ENCODE measurements at regions not wholly inside any gene's neighbourhood (a gene's known extent, or its start where the extent isn't known, plus 50 kb on each side); places are given as distances from the start of the nearest gene placed in this dataset.

DNA sequence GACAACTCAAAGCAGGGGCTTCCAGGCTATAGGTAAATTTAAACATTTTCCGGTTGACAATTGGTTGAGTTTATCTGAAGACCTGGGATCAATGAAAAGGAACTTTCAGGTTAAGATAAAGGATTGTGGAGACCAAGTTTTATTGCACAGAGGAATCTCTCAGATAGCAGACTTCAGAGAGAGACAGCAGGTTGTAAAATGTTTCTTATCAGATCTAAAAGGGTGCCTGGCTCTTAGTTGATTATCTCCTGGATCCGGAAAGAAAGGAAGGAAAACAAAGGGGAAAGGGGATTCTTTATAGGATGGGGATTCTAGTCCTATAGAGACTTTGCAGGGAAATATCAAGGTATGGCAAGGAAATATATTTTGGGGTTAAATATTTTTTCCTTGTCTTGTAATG is 951.3 kb upstream of the SEMA6D start:
- Mint-ChIP-seq H3K27me3 (no peaks in the 10 kb centered on the region), H3K9me3 (peaks cover 18 to 34% (median 21%) of the 10 kb centered on the region in 5 donors), H3K4me1 (no peaks in the 10 kb centered on the region), H3K36me3 (no peaks in the 10 kb centered on the region), H3K27ac (peak overlapping the region in 1 of 8 donors; percentile 76), H3K4me3 (no peak overlapping the region)
- DNase-seq: no peak
- POLR2A ChIA-PET: no interaction called here
- Histone ChIP-seq H3K27me3 (ENCODE audit: insufficient read depth, low read length, poor library complexity, severe bottlenecking) (no peaks in the 10 kb centered on the region), H3K4me3 (ENCODE audit: low read length) (no peak overlapping the region), H3K4me1 (ENCODE audit: insufficient read depth, low read length) (no peaks in the 10 kb centered on the region), H3K36me3 (ENCODE audit: insufficient read depth, low read length) (no peaks in the 10 kb centered on the region), H3K9me3 (ENCODE audit: low read length) (no peaks in the 10 kb centered on the region), H3K27ac (ENCODE audit: low read depth, low read length) (no peak overlapping the region)
- CTCF ChIA-PET: no interaction called here

DNA sequence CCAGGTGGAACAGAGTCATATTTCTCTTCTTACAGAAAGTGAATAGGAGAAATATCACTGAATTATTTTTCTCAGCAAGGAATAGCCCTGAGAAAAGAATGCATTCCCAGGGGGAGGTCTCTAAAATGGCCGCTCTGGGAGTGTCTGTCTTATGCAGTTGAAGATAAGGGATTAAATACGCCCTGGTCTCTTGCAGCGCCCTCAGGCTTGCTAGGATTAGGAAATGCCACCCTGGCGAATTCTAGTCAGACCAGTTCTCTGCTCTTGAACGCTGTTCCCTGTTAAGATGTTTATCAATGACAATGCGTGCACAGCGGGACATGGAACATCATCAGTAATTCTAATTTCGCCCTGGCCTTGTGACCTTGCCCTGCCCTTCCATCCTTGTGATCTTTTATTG is 949.0 kb upstream of the SEMA6D start:
- Histone ChIP-seq H3K36me3 (ENCODE audit: insufficient read depth, low read length) (no peaks in the 10 kb centered on the region), H3K27me3 (ENCODE audit: insufficient read depth, low read length, poor library complexity, severe bottlenecking) (no peaks in the 10 kb centered on the region), H3K4me1 (ENCODE audit: insufficient read depth, low read length) (no peaks in the 10 kb centered on the region), H3K27ac (ENCODE audit: low read depth, low read length) (no peak overlapping the region), H3K9me3 (ENCODE audit: low read length) (no peaks in the 10 kb centered on the region), H3K4me3 (ENCODE audit: low read length) (no peak overlapping the region)
- no peak for DNase-seq
- ChIA-PET CTCF (no interaction called here), POLR2A (no interaction called here)
- Mint-ChIP-seq H3K27me3 (no peaks in the 10 kb centered on the region), H3K36me3 (no peaks in the 10 kb centered on the region), H3K9me3 (peaks cover 20 to 39% (median 23%) of the 10 kb centered on the region in 5 donors), H3K4me1 (no peaks in the 10 kb centered on the region), H3K27ac (no peak overlapping the region), H3K4me3 (no peak overlapping the region)

DNA sequence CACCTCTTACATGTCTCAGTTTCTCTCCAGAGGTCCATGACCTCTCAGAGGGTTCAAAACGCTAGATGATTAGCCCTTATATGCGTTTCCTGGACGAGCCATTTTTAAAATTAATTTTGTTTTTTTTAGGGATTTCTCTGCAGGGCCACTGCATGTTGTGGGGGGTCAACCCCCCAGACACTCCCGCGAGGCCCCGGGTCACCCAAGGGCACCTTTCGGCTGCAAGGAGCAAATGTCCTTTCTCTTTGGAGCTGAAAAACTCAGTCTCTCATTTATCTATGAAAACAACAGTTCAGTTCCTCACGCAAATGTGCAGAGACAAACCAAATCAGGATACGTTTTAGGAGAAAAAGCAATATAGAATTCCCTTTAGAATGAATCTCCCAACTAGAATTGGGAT is 944.3 kb upstream of the SEMA6D start:
- no peak overlapping the region for H3K4me3 Mint-ChIP-seq
- H3K36me3 Mint-ChIP-seq: no peaks in the 10 kb centered on the region
- H3K27me3 ChIP-seq (ENCODE audit: insufficient read depth, low read length, poor library complexity, severe bottlenecking): no peaks in the 10 kb centered on the region
- no peaks in the 10 kb centered on the region for H3K4me1 Mint-ChIP-seq
- H3K4me3 ChIP-seq (ENCODE audit: low read length): no peak overlapping the region
- H3K27ac Mint-ChIP-seq: no peak overlapping the region
- DNase-seq: no peak
- peaks cover 0 to 3% of the 10 kb centered on the region in 2 donors for H3K27me3 Mint-ChIP-seq
- ChIA-PET POLR2A (no interaction called here), CTCF (no interaction called here)
- no peaks in the 10 kb centered on the region for H3K4me1 ChIP-seq (ENCODE audit: insufficient read depth, low read length)
- H3K27ac ChIP-seq (ENCODE audit: low read depth, low read length): no peak overlapping the region
- no peaks in the 10 kb centered on the region for H3K36me3 ChIP-seq (ENCODE audit: insufficient read depth, low read length)
- no peaks in the 10 kb centered on the region for H3K9me3 ChIP-seq (ENCODE audit: low read length)
- H3K9me3 Mint-ChIP-seq: peaks cover 11 to 43% (median 24%) of the 10 kb centered on the region in 5 donors

- H3K27ac ChIP-seq (ENCODE audit: low read depth, low read length): no peak overlapping the region
- Mint-ChIP-seq H3K36me3 (peaks cover 0 to 1% (median 0%) of the 10 kb centered on the region in 3 donors), H3K27me3 (no peaks in the 10 kb centered on the region), H3K9me3 (peaks cover 8 to 32% (median 19%) of the 10 kb centered on the region in 5 donors), H3K27ac (no peak overlapping the region), H3K4me3 (no peak overlapping the region), H3K4me1 (no peaks in the 10 kb centered on the region)
- H3K27me3 ChIP-seq (ENCODE audit: insufficient read depth, low read length, poor library complexity, severe bottlenecking): no peaks in the 10 kb centered on the region
- ChIA-PET CTCF (no interaction called here), POLR2A (no interaction called here)
- no peaks in the 10 kb centered on the region for H3K4me1 ChIP-seq (ENCODE audit: insufficient read depth, low read length)
- no peaks in the 10 kb centered on the region for H3K36me3 ChIP-seq (ENCODE audit: insufficient read depth, low read length)
- no peak overlapping the region for H3K4me3 ChIP-seq (ENCODE audit: low read length)
- DNase-seq: no peak
- H3K9me3 ChIP-seq (ENCODE audit: low read length): no peaks in the 10 kb centered on the region
Measured at GRCh38 chr15:46778876-46779275, 938.4 kb upstream of the SEMA6D start.

DNA sequence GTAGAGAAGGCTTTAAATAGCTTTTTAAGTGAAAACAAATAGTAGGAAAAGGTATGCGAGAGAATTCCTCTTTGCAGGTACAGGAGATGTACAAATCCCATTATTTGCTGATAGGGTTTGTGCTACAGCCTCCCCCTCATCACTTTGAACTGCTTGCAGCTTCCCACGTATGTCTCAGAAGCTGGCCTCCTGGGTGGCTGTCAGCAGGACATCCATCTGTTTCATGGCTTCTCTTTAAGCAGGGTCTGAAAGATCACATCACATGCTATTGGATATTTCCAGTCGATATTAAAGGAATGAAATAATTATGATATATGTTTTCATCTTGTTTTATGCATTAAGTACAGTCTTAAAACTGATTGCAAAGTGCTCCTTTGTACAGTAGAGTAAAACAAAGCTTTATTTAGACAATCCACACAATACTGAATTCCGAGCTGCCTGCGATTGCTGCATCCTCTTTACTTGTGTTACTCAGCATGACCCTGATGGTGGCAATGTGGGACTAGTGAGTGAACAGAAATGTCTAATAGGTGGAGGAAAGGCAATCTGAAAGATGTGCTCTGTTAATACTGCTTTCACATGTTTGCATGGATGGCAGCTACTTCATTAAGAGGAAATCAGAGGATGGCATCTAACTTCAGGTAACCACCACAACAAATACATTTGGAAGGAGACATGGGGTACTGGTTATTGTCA is 930.6 kb upstream of the SEMA6D start:
- ChIA-PET CTCF (no interaction called here), POLR2A (no interaction called here)
- Mint-ChIP-seq H3K4me1 (no peaks in the 10 kb centered on the region), H3K4me3 (no peak overlapping the region), H3K27me3 (no peaks in the 10 kb centered on the region), H3K27ac (no peak overlapping the region), H3K36me3 (no peaks in the 10 kb centered on the region), H3K9me3 (peaks cover 4 to 32% (median 9%) of the 10 kb centered on the region in 5 donors)
- Histone ChIP-seq H3K36me3 (ENCODE audit: insufficient read depth, low read length) (no peaks in the 10 kb centered on the region), H3K27ac (ENCODE audit: low read depth, low read length) (no peak overlapping the region), H3K27me3 (ENCODE audit: insufficient read depth, low read length, poor library complexity, severe bottlenecking) (no peaks in the 10 kb centered on the region), H3K9me3 (ENCODE audit: low read length) (no peaks in the 10 kb centered on the region), H3K4me1 (ENCODE audit: insufficient read depth, low read length) (no peaks in the 10 kb centered on the region), H3K4me3 (ENCODE audit: low read length) (no peak overlapping the region)
- no peak for DNase-seq

DNA sequence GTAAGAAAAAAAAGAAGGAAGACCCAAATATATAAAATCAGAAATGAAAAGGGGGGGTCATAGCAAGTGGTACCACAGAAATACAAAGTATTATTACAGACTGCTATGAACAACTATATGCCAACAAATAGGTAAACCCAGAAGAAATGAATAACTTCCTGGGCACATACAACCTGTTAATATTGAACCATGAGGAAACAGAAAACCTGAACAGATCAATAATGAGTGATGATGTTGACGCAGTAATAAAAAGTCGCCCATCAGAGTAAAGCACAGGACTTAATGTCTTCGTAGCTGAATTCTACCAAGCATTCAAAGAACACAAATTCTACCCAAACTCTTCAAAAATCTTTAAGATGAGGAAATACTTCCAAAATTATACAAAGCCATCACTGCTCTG is 921.6 kb upstream of the SEMA6D start:
- H3K27me3 ChIP-seq (ENCODE audit: insufficient read depth, low read length, poor library complexity, severe bottlenecking): no peaks in the 10 kb centered on the region
- Mint-ChIP-seq H3K36me3 (peaks cover 0 to 2% (median 0%) of the 10 kb centered on the region in 3 donors), H3K4me1 (no peaks in the 10 kb centered on the region), H3K27ac (no peak overlapping the region), H3K9me3 (peaks cover 7 to 31% (median 12%) of the 10 kb centered on the region in 5 donors), H3K27me3 (peaks cover 0 to 1% of the 10 kb centered on the region in 2 donors), H3K4me3 (no peak overlapping the region)
- no peak for DNase-seq
- ChIA-PET POLR2A (no interaction called here), CTCF (no interaction called here)
- no peaks in the 10 kb centered on the region for H3K36me3 ChIP-seq (ENCODE audit: insufficient read depth, low read length)
- no peak overlapping the region for H3K4me3 ChIP-seq (ENCODE audit: low read length)
- no peak overlapping the region for H3K27ac ChIP-seq (ENCODE audit: low read depth, low read length)
- no peaks in the 10 kb centered on the region for H3K9me3 ChIP-seq (ENCODE audit: low read length)
- no peaks in the 10 kb centered on the region for H3K4me1 ChIP-seq (ENCODE audit: insufficient read depth, low read length)

- Histone ChIP-seq H3K4me1 (ENCODE audit: insufficient read depth, low read length) (no peaks in the 10 kb centered on the region), H3K27ac (ENCODE audit: low read depth, low read length) (no peak overlapping the region), H3K36me3 (ENCODE audit: insufficient read depth, low read length) (no peaks in the 10 kb centered on the region), H3K4me3 (ENCODE audit: low read length) (no peak overlapping the region), H3K9me3 (ENCODE audit: low read length) (no peaks in the 10 kb centered on the region), H3K27me3 (ENCODE audit: insufficient read depth, low read length, poor library complexity, severe bottlenecking) (no peaks in the 10 kb centered on the region)
- CTCF ChIA-PET: no interaction called here
- Mint-ChIP-seq H3K9me3 (peaks cover 7 to 26% (median 13%) of the 10 kb centered on the region in 5 donors), H3K4me3 (no peak overlapping the region), H3K4me1 (no peaks in the 10 kb centered on the region), H3K27me3 (no peaks in the 10 kb centered on the region), H3K36me3 (no peaks in the 10 kb centered on the region), H3K27ac (no peak overlapping the region)
- POLR2A ChIA-PET: no interaction called here
- DNase-seq: no peak
Measured at GRCh38 chr15:46808834-46809233, 908.5 kb upstream of the SEMA6D start.

DNA sequence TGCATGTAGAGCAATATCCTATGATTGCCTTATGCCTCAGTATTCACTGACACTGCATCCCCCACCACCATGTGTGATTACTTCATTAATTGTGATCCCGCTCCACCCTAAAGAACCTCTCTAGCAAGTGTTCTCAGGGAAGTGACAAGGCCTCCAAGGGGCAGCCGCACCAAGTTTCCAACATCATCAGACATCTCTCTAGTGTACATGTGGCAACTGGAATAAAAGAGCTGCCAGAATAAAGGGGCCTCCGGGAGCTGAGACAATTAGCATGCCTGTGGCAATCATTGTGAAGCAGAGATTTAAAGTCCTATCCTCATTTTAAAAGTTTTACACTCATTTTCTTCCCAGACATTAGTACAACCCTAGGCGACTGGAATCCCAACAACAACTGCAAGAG is 902.1 kb upstream of the SEMA6D start:
- ChIA-PET POLR2A (no interaction called here), CTCF (no interaction called here)
- no peaks in the 10 kb centered on the region for H3K9me3 ChIP-seq (ENCODE audit: low read length)
- no peaks in the 10 kb centered on the region for H3K27me3 ChIP-seq (ENCODE audit: insufficient read depth, low read length, poor library complexity, severe bottlenecking)
- peaks cover 5 to 25% (median 16%) of the 10 kb centered on the region in 5 donors for H3K9me3 Mint-ChIP-seq
- H3K36me3 Mint-ChIP-seq: peaks cover 0 to 2% (median 0%) of the 10 kb centered on the region in 3 donors
- no peak overlapping the region for H3K4me3 Mint-ChIP-seq
- no peaks in the 10 kb centered on the region for H3K4me1 ChIP-seq (ENCODE audit: insufficient read depth, low read length)
- H3K4me1 Mint-ChIP-seq: no peaks in the 10 kb centered on the region
- H3K27me3 Mint-ChIP-seq: no peaks in the 10 kb centered on the region
- H3K27ac Mint-ChIP-seq: no peak overlapping the region
- no peak overlapping the region for H3K4me3 ChIP-seq (ENCODE audit: low read length)
- no peak overlapping the region for H3K27ac ChIP-seq (ENCODE audit: low read depth, low read length)
- DNase-seq: no peak
- no peaks in the 10 kb centered on the region for H3K36me3 ChIP-seq (ENCODE audit: insufficient read depth, low read length)

Measured in CD8-positive, alpha-beta memory T cell (primary cell).